Fibroblast of lung (primary cell): ENCODE measurements at regions not wholly inside any gene's neighbourhood (a gene's known extent, or its start where the extent isn't known, plus 50 kb on each side); places are given as distances from the start of the nearest gene placed in this dataset.

Source experiments
- DNase-seq, 2 donors: peaks; one replicate each; pipeline versions ENCODE4 v3.0.0 to v3.0.0-alpha.2; 2010; ENCODE audit warnings: low read depth in 2 of 2
- H2AFZ ChIP-seq: 2 replicates; pipeline ENCODE4 v1.5.1; 2012; ENCODE audit warnings: low read length, control low read depth, inconsistent platforms
- H3K27ac ChIP-seq: 2 replicates; pipeline ENCODE4 v1.5.1; 2011; ENCODE audit warnings: low read length, control low read depth; ENCODE audit not compliant: insufficient read depth
- H3K27me3 ChIP-seq: 2 replicates; pipeline ENCODE4 v1.5.1; 2011; ENCODE audit warnings: mild to moderate bottlenecking, low read length; ENCODE audit not compliant: control insufficient read depth, insufficient read depth
- H3K36me3 ChIP-seq: 2 replicates; pipeline ENCODE4 v1.5.1; 2011; ENCODE audit warnings: low read length; ENCODE audit not compliant: control insufficient read depth, insufficient read depth
- H3K4me1 ChIP-seq: 2 replicates; pipeline ENCODE4 v1.5.1; 2011; ENCODE audit warnings: low read length; ENCODE audit not compliant: control insufficient read depth, insufficient read depth; ENCODE audit errors: extremely low read depth
- H3K4me2 ChIP-seq: 2 replicates; pipeline ENCODE4 v1.5.1; 2011; ENCODE audit warnings: low read length, control low read depth; ENCODE audit not compliant: insufficient read depth; ENCODE audit errors: extremely low read depth
- H3K4me3 ChIP-seq, 4 experiments: fragments of 200-600 bp in 1 of 4; sonication (generic) in 1 of 4; replicated peaks in 1 of 4; 2 replicates each; pipeline ENCODE4 v1.5.1; 2011 to 2016; ENCODE audit warnings: low read length in 4 of 4, low read depth in 3 of 4, mild to moderate bottlenecking in 3 of 4, control low read depth in 2 of 4, inconsistent platforms in 1 of 4, mixed read lengths in 1 of 4; ENCODE audit not compliant: insufficient read depth in 1 of 4; ENCODE audit errors: control extremely low read depth in 1 of 4
- H3K79me2 ChIP-seq: 2 replicates; pipeline ENCODE4 v1.5.1; 2012; ENCODE audit warnings: mild to moderate bottlenecking, low read length, inconsistent platforms; ENCODE audit not compliant: control insufficient read depth, insufficient read depth
- H3K9ac ChIP-seq: 2 replicates; pipeline ENCODE4 v1.5.1; 2011; ENCODE audit warnings: mild to moderate bottlenecking, low read length, control low read depth; ENCODE audit not compliant: insufficient read depth
- H3K9me3 ChIP-seq: 2 replicates; pipeline ENCODE4 v1.5.1; 2012; ENCODE audit warnings: low read depth, low read length; ENCODE audit not compliant: control insufficient read depth, insufficient read depth
- H4K20me1 ChIP-seq: 2 replicates; pipeline ENCODE4 v1.5.1; 2011; ENCODE audit warnings: low read length; ENCODE audit not compliant: control insufficient read depth, insufficient read depth; ENCODE audit errors: extremely low read depth
- CTCF ChIP-seq, 2 donors: IDR thresholded peaks in 1 of 2; conservative IDR thresholded peaks in 1 of 2; 1 replicate in 1 of 2; 2 replicates in 1 of 2; pipeline ENCODE4 v1.5.1; 2011 to 2012; ENCODE audit warnings: low read length in 2 of 2, control low read depth in 1 of 2, inconsistent platforms in 1 of 2, low read depth in 1 of 2, mild to moderate bottlenecking in 1 of 2
- EZH2 ChIP-seq: IDR thresholded peaks from 2 replicates; pipeline ENCODE4 v1.5.1; 2012; ENCODE audit warnings: low read length, control low read depth, mild to moderate bottlenecking; ENCODE audit errors: missing control alignments

- Histone ChIP-seq H3K9ac (no peak overlapping the region), H2AFZ (no peak overlapping the region), H3K27me3 (no peaks in the 10 kb centered on the region), H3K4me1 (no peaks in the 10 kb centered on the region), H3K4me3 (no peak overlapping the region), H3K79me2 (no peaks in the 10 kb centered on the region), H3K27ac (no peak overlapping the region), H3K36me3 (no peaks in the 10 kb centered on the region), H3K9me3 (no peaks in the 10 kb centered on the region), H3K4me2 (no peak overlapping the region), H4K20me1 (no peaks in the 10 kb centered on the region)
- DNase-seq: peak in 1 of 2 donors; percentile 19
- no peak for TF ChIP-seq CTCF (conservative IDR thresholded peaks at IDR 0.05 in 1 of 2, IDR thresholded peaks at IDR 0.05 in 1 of 2; ENCODE audit: low read depth in 1 of 2, low read length in 2 of 2)
- TF ChIP-seq EZH2: no peak
These were observed 173.0 kb upstream of the FERMT1 start for GRCh38 chr20:6295867-6296256.

GRCh38 chr20:6295127-6295866 lies 172.5 kb upstream of the FERMT1 start:
- no peak overlapping the region for H3K4me3 ChIP-seq
- H3K79me2 ChIP-seq: no peaks in the 10 kb centered on the region
- no peak overlapping the region for H3K27ac ChIP-seq
- no peak for DNase-seq
- no peaks in the 10 kb centered on the region for H3K4me1 ChIP-seq
- H2AFZ ChIP-seq: no peak overlapping the region
- H4K20me1 ChIP-seq: no peaks in the 10 kb centered on the region
- no peaks in the 10 kb centered on the region for H3K9me3 ChIP-seq
- H3K9ac ChIP-seq: no peak overlapping the region
- H3K4me2 ChIP-seq: no peak overlapping the region
- H3K27me3 ChIP-seq: no peaks in the 10 kb centered on the region
- no peaks in the 10 kb centered on the region for H3K36me3 ChIP-seq
- no peak for TF ChIP-seq EZH2
- no peak for TF ChIP-seq CTCF (conservative IDR thresholded peaks at IDR 0.05 in 1 of 2, IDR thresholded peaks at IDR 0.05 in 1 of 2; ENCODE audit: low read depth in 1 of 2, low read length in 2 of 2)

- no peaks in the 10 kb centered on the region for H3K4me1 ChIP-seq
- H4K20me1 ChIP-seq: no peaks in the 10 kb centered on the region
- no peak for TF ChIP-seq CTCF (conservative IDR thresholded peaks at IDR 0.05 in 1 of 2, IDR thresholded peaks at IDR 0.05 in 1 of 2; ENCODE audit: low read depth in 1 of 2, low read length in 2 of 2)
- TF ChIP-seq EZH2: no peak
- no peaks in the 10 kb centered on the region for H3K27me3 ChIP-seq
- no peaks in the 10 kb centered on the region for H3K79me2 ChIP-seq
- H2AFZ ChIP-seq: no peak overlapping the region
- H3K36me3 ChIP-seq: no peaks in the 10 kb centered on the region
- H3K27ac ChIP-seq: no peak overlapping the region
- H3K4me2 ChIP-seq: no peak overlapping the region
- no peak overlapping the region for H3K9ac ChIP-seq
- no peak overlapping the region for H3K4me3 ChIP-seq
- no peaks in the 10 kb centered on the region for H3K9me3 ChIP-seq
- DNase-seq: no peak
These were observed 164.6 kb upstream of the FERMT1 start for GRCh38 chr20:6287471-6287870.
